Sigmoid colon (tissue), 4 donors: ENCODE measurements at regions not wholly inside any gene's neighbourhood (a gene's known extent, or its start where the extent isn't known, plus 50 kb on each side); places are given as distances from the start of the nearest gene placed in this dataset.

Experiments
- CTCF ChIP-seq, 4 experiments: fragments of 450-650 bp in 3 of 4; fragments of 200-600 bp in 1 of 4; IDR thresholded peaks; one replicate each; pipeline ENCODE4 v1.5.1; 2016 to 2019; ENCODE audit warnings: antibody characterized with exemption in 4 of 4, mild to moderate bottlenecking in 3 of 4, moderate library complexity in 2 of 4
- EP300 ChIP-seq, 4 donors: sonication (generic); formaldehyde crosslinking; IDR thresholded peaks; one replicate each; pipeline ENCODE4 v1.6.1; 2017; ENCODE audit warnings: antibody characterized with exemption in 4 of 4
- POLR2A ChIP-seq, 2 donors: fragments of 450-650 bp; IDR thresholded peaks; one replicate each; pipeline ENCODE4 v1.6.1; 2016; ENCODE audit warnings: antibody characterized with exemption in 2 of 2, mild to moderate bottlenecking in 2 of 2, moderate library complexity in 2 of 2

GRCh38 chrX:63869506-63869905 is 84.5 kb upstream of the ARHGEF9 start:
- TF ChIP-seq CTCF (IDR thresholded peaks at IDR 0.05), result no peak
- TF ChIP-seq POLR2A (IDR thresholded peaks at IDR 0.05), result no peak
- TF ChIP-seq EP300 (IDR thresholded peaks at IDR 0.05), result no peak
